GM23248 (cell line): ENCODE measurements at regions not wholly inside any gene's neighbourhood (a gene's known extent, or its start where the extent isn't known, plus 50 kb on each side); places are given as distances from the start of the nearest gene placed in this dataset.

Experiments
- DNase-seq: peaks from one replicate; pipeline ENCODE4 v3.0.0-alpha.2; 2015
- H2AFZ ChIP-seq: fragments of 200-600 bp; sonication (generic); 2 replicates; pipeline ENCODE4 v1.6.1; 2016; ENCODE audit warnings: antibody characterized with exemption
- H3F3A ChIP-seq: fragments of 200-600 bp; sonication (generic); 2 replicates; pipeline ENCODE4 v1.6.1; 2016; ENCODE audit warnings: mild to moderate bottlenecking, antibody characterized with exemption, mixed run types; ENCODE audit not compliant: insufficient read depth
- H3K27ac ChIP-seq: fragments of 200-600 bp; sonication (generic); 2 replicates; pipeline ENCODE4 v1.5.1; 2016; ENCODE audit warnings: mild to moderate bottlenecking
- H3K27me3 ChIP-seq: fragments of 200-600 bp; sonication (generic); replicated peaks from 2 replicates; pipeline ENCODE4 v1.6.1; 2016; ENCODE audit warnings: mild to moderate bottlenecking; ENCODE audit not compliant: insufficient read depth
- H3K36me3 ChIP-seq: fragments of 200-600 bp; sonication (generic); 2 replicates; pipeline ENCODE4 v1.6.1; 2016; ENCODE audit warnings: low read depth, mild to moderate bottlenecking
- H3K4me1 ChIP-seq: fragments of 200-600 bp; sonication (generic); 2 replicates; pipeline ENCODE4 v1.6.1; 2016; ENCODE audit warnings: mild to moderate bottlenecking; ENCODE audit not compliant: insufficient read depth
- H3K4me2 ChIP-seq: fragments of 200-600 bp; sonication (generic); one replicate; pipeline ENCODE4 v1.6.1; 2016; ENCODE audit warnings: mild to moderate bottlenecking; ENCODE audit not compliant: unreplicated experiment
- H3K4me3 ChIP-seq: fragments of 200-600 bp; sonication (generic); 2 replicates; pipeline ENCODE4 v1.5.1; 2016; ENCODE audit warnings: mild to moderate bottlenecking
- H3K79me2 ChIP-seq: fragments of 200-600 bp; sonication (generic); 2 replicates; pipeline ENCODE4 v1.6.1; 2016; ENCODE audit warnings: mild to moderate bottlenecking; ENCODE audit not compliant: insufficient read depth
- H3K9ac ChIP-seq: fragments of 200-600 bp; sonication (generic); 2 replicates; pipeline ENCODE4 v1.6.1; 2016; ENCODE audit warnings: mild to moderate bottlenecking
- H3K9me2 ChIP-seq: fragments of 200-600 bp; sonication (generic); 2 replicates; pipeline ENCODE4 v1.6.1; 2016; ENCODE audit warnings: mixed run types, mild to moderate bottlenecking, moderate library complexity; ENCODE audit not compliant: insufficient read depth
- H3K9me3 ChIP-seq: fragments of 200-600 bp; sonication (generic); one replicate; pipeline ENCODE4 v1.6.1; 2017; ENCODE audit warnings: low read depth
- H4K20me1 ChIP-seq: fragments of 200-600 bp; sonication (generic); 2 replicates; pipeline ENCODE4 v1.6.0; 2016; ENCODE audit not compliant: insufficient read depth
- EZH2 ChIP-seq: fragments of 200-600 bp; sonication (generic); IDR thresholded peaks from 2 replicates; pipeline ENCODE4 v1.6.1; 2018; ENCODE audit warnings: antibody characterized with exemption, mild to moderate bottlenecking; ENCODE audit not compliant: insufficient read depth, poor library complexity, severe bottlenecking
- EZH2phosphoT487 ChIP-seq: fragments of 200-600 bp; sonication (generic); IDR thresholded peaks from 2 replicates; pipeline ENCODE4 v1.6.1; 2018; ENCODE audit warnings: antibody characterized with exemption, moderate library complexity, mild to moderate bottlenecking, low read depth; ENCODE audit not compliant: insufficient read depth
- WGBS, 2 experiments: methylation state at CpG; one replicate each; pipeline ENCODE4 v1.1.6; 2015 to 2017; ENCODE audit warnings: low lambda C conversion rate in 2 of 2, low coverage in 1 of 2; ENCODE audit errors: missing lambda C conversion rate in 2 of 2; 5-methylcytosine and 5-hydroxymethylcytosine counted together
- in situ Hi-C: fragments of 300-500 bp; cut with MboI; formaldehyde crosslinking; loops from 2 replicates; pipeline ENCODE4 v1.15.0; 2020

GRCh38 chr1:223460566-223461189 is 67.5 kb downstream of the CCDC185 start:
- in situ Hi-C loops: no loop called here
- Histone ChIP-seq H3K9me3 (no peaks in the 10 kb centered on the region), H3K9ac (no peak overlapping the region), H3K36me3 (no peaks in the 10 kb centered on the region), H3K27ac (no peak overlapping the region), H3K4me3 (no peak overlapping the region), H3K4me2 (no peak overlapping the region), H2AFZ (no peak overlapping the region), H3K4me1 (no peaks in the 10 kb centered on the region), H3F3A (no peaks in the 10 kb centered on the region), H3K9me2 (no peaks in the 10 kb centered on the region), H3K79me2 (no peaks in the 10 kb centered on the region), H3K27me3 (no peaks in the 10 kb centered on the region; the same call in 1 of the 2 replicates), H4K20me1 (no peaks in the 10 kb centered on the region)
- WGBS, 2 experiments: 23 to 37% methylated on average over 4 of the region's 4 CpGs
- no peak for DNase-seq
- TF ChIP-seq EZH2phosphoT487 (no peak), EZH2 (no peak)

DNA sequence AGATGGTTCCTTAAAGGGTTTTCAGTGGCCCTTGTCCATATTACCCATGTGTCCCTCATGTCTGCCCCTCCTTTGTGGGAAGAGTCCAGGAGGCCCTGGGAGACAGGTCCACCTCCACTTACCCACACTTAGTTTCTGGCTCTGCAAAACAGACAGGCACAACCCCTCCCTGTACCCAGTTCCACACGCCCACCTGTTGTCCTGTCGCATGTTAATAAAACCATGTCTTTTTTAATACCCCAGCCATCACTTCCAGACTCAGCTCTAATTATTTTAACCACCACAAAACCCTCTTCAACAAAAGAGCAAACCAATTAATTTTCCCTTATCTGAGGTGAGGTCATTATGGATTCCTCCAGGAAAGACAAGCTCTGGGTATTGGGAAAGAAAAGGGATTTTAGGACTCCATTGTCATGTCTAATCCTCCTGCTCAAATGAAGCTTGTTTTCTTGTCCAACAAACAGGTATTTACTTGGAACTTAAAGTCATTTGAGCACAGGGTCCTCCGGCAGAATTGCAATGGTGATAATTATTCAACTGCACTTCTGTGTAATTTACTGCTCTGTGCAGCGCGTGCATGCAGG is 68.9 kb downstream of the CCDC185 start:
- Histone ChIP-seq H3K4me3 (no peak overlapping the region), H3K4me2 (no peak overlapping the region), H3K79me2 (no peaks in the 10 kb centered on the region), H3K4me1 (no peaks in the 10 kb centered on the region), H3K9me3 (no peaks in the 10 kb centered on the region), H3F3A (no peaks in the 10 kb centered on the region), H3K27ac (no peak overlapping the region), H3K36me3 (no peaks in the 10 kb centered on the region), H3K27me3 (no peaks in the 10 kb centered on the region; the same call in 1 of the 2 replicates), H3K9me2 (no peaks in the 10 kb centered on the region), H2AFZ (no peak overlapping the region), H4K20me1 (no peaks in the 10 kb centered on the region), H3K9ac (no peak overlapping the region)
- TF ChIP-seq EZH2phosphoT487 (no peak), EZH2 (no peak)
- no peak for DNase-seq
- WGBS, 2 experiments: 88 to 93% methylated on average over 5 of the region's 5 CpGs
- in situ Hi-C loops: no loop called here

DNA sequence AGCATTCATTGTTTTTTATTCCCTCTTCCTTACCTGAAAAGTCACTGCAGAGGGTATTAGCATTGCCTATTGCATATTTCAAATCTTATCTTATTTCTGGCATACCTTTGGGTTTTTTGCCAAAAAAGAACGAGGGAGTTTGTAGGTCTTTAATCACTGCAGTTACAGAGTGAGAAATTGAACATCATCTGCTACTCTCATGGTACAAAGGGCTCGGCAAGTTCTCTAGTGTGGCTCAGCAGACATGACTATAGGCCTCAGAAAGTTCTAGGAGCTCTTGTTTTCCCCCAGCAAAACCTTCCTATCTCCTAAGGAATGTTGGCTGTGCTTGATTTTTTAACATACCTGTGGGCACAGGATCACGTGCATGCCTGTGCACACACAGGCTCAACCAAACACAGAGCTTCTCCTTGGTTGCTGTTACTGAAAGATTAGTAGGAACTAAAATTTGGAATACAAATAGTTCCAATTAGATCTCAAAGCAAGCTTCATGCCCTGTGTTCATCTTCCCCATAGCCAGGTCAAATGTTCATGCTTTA is 69.7 kb downstream of the CCDC185 start:
- Histone ChIP-seq H3K9ac (no peak overlapping the region), H3K27ac (no peak overlapping the region), H3K4me3 (no peak overlapping the region), H3K27me3 (no peaks in the 10 kb centered on the region), H4K20me1 (no peaks in the 10 kb centered on the region), H3K9me3 (no peaks in the 10 kb centered on the region), H3F3A (no peaks in the 10 kb centered on the region), H3K4me1 (no peaks in the 10 kb centered on the region), H3K4me2 (no peak overlapping the region), H3K79me2 (no peaks in the 10 kb centered on the region), H2AFZ (no peak overlapping the region), H3K9me2 (no peaks in the 10 kb centered on the region), H3K36me3 (no peaks in the 10 kb centered on the region)
- DNase-seq: no peak
- 64 to 65% methylated on average over 3 of the region's 3 CpGs for WGBS, 2 experiments
- no peak for TF ChIP-seq EZH2
- no peak for TF ChIP-seq EZH2phosphoT487
- in situ Hi-C loops: no loop called here

GRCh38 chr1:223466151-223466550 is 72.9 kb downstream of the CCDC185 start:
- in situ Hi-C loops: no loop called here
- H3F3A ChIP-seq: no peaks in the 10 kb centered on the region
- H3K27me3 ChIP-seq: no peaks in the 10 kb centered on the region; the same call in 1 of the 2 replicates
- TF ChIP-seq EZH2: no peak
- no peak for TF ChIP-seq EZH2phosphoT487
- no peak overlapping the region for H3K4me3 ChIP-seq
- no peaks in the 10 kb centered on the region for H3K4me1 ChIP-seq
- H2AFZ ChIP-seq: no peak overlapping the region
- H3K9me3 ChIP-seq: no peaks in the 10 kb centered on the region
- DNase-seq: no peak
- no peaks in the 10 kb centered on the region for H3K36me3 ChIP-seq
- WGBS, 2 experiments: 31 to 41% methylated on average over 1 of the region's 1 CpG
- no peaks in the 10 kb centered on the region for H4K20me1 ChIP-seq
- H3K27ac ChIP-seq: no peak overlapping the region
- no peak overlapping the region for H3K9ac ChIP-seq
- H3K4me2 ChIP-seq: no peak overlapping the region
- H3K9me2 ChIP-seq: no peaks in the 10 kb centered on the region
- H3K79me2 ChIP-seq: no peaks in the 10 kb centered on the region
